ENCODE measurements at regions not wholly inside any gene's neighbourhood (a gene's known extent, or its start where the extent isn't known, plus 50 kb on each side); places are given as distances from the start of the nearest gene placed in this dataset.

GRCh38 chr6:81552644-81553043, 199.8 kb downstream of the TENT5A start:
- Mint-ChIP-seq H3K27ac (no peak overlapping the region), H3K9me3 (ENCODE audit: low read depth) (peaks cover 7% of the 10 kb centered on the region), H3K4me1 (ENCODE audit: low read depth) (peaks cover 2% of the 10 kb centered on the region), H3K27me3 (no peaks in the 10 kb centered on the region), H3K36me3 (ENCODE audit: insufficient read depth) (no peaks in the 10 kb centered on the region), H3K4me3 (ENCODE audit: low read depth) (no peak overlapping the region)
- no peak for TF ChIP-seq CTCF (IDR thresholded peaks at IDR 0.05; ENCODE audit: unreplicated experiment)
- DNase-seq (ENCODE audit: low spot score, unreplicated experiment), result no peak

GRCh38 chr6:81547149-81547548, 205.3 kb downstream of the TENT5A start:
- peaks cover 7% of the 10 kb centered on the region for H3K9me3 Mint-ChIP-seq (ENCODE audit: low read depth)
- H3K4me1 Mint-ChIP-seq (ENCODE audit: low read depth), result peaks cover 2% of the 10 kb centered on the region
- H3K36me3 Mint-ChIP-seq (ENCODE audit: insufficient read depth), result no peaks in the 10 kb centered on the region
- no peak for TF ChIP-seq CTCF (IDR thresholded peaks at IDR 0.05; ENCODE audit: unreplicated experiment)
- no peak overlapping the region for H3K27ac Mint-ChIP-seq
- H3K27me3 Mint-ChIP-seq, result no peaks in the 10 kb centered on the region
- no peak for DNase-seq (ENCODE audit: low spot score, unreplicated experiment)
- no peak overlapping the region for H3K4me3 Mint-ChIP-seq (ENCODE audit: low read depth)

- no peak for TF ChIP-seq CTCF (IDR thresholded peaks at IDR 0.05; ENCODE audit: unreplicated experiment)
- Mint-ChIP-seq H3K27me3 (no peaks in the 10 kb centered on the region), H3K27ac (no peak overlapping the region), H3K36me3 (ENCODE audit: insufficient read depth) (no peaks in the 10 kb centered on the region), H3K9me3 (ENCODE audit: low read depth) (no peaks in the 10 kb centered on the region), H3K4me3 (ENCODE audit: low read depth) (no peak overlapping the region), H3K4me1 (ENCODE audit: low read depth) (peaks cover 3% of the 10 kb centered on the region)
- DNase-seq (ENCODE audit: low spot score, unreplicated experiment), result no peak
Observed at GRCh38 chr6:81534934-81535465, 217.5 kb downstream of the TENT5A start.

- Mint-ChIP-seq H3K27me3 (no peaks in the 10 kb centered on the region), H3K4me1 (ENCODE audit: low read depth) (no peaks in the 10 kb centered on the region), H3K4me3 (ENCODE audit: low read depth) (no peak overlapping the region), H3K9me3 (ENCODE audit: low read depth) (no peaks in the 10 kb centered on the region), H3K36me3 (ENCODE audit: insufficient read depth) (no peaks in the 10 kb centered on the region), H3K27ac (no peak overlapping the region)
- no peak for DNase-seq (ENCODE audit: low spot score, unreplicated experiment)
- no peak for TF ChIP-seq CTCF (IDR thresholded peaks at IDR 0.05; ENCODE audit: unreplicated experiment)
Observed at GRCh38 chr6:81531869-81532561, 220.5 kb downstream of the TENT5A start.

GRCh38 chr6:81517455-81517854, 235.0 kb downstream of the TENT5A start:
- no peak for TF ChIP-seq CTCF (IDR thresholded peaks at IDR 0.05; ENCODE audit: unreplicated experiment)
- Mint-ChIP-seq H3K4me3 (ENCODE audit: low read depth) (no peak overlapping the region), H3K4me1 (ENCODE audit: low read depth) (no peaks in the 10 kb centered on the region), H3K36me3 (ENCODE audit: insufficient read depth) (no peaks in the 10 kb centered on the region), H3K27ac (no peak overlapping the region), H3K27me3 (no peaks in the 10 kb centered on the region), H3K9me3 (ENCODE audit: low read depth) (no peaks in the 10 kb centered on the region)
- DNase-seq (ENCODE audit: low spot score, unreplicated experiment), result no peak
